Neural cell (in vitro differentiated cells): ENCODE measurements at regions not wholly inside any gene's neighbourhood (a gene's known extent, or its start where the extent isn't known, plus 50 kb on each side); places are given as distances from the start of the nearest gene placed in this dataset.

ENCODE experiments used
- EP300 ChIP-seq: fragments of 450-650 bp; conservative IDR thresholded peaks from 2 replicates; pipeline ENCODE4 v1.6.1; 2014; ENCODE audit warnings: antibody characterized with exemption, mild to moderate bottlenecking, moderate library complexity; ENCODE audit not compliant: poor library complexity, severe bottlenecking
- EZH2 ChIP-seq: fragments of 200-600, 300-800 bp; shearing (Covaris generic), sonication (generic); IDR thresholded peaks from 2 replicates; pipeline ENCODE4 v1.6.1; 2014; ENCODE audit warnings: antibody characterized with exemption, low read length, borderline replicate concordance, mild to moderate bottlenecking; ENCODE audit not compliant: insufficient read depth, poor library complexity, severe bottlenecking
- REST ChIP-seq: IDR thresholded peaks from 2 replicates; pipeline ENCODE4 v1.6.1; 2012; ENCODE audit warnings: borderline replicate concordance
- TF ChIP-seq, protein P1 (sequence below): fragments of 450-650 bp; IDR thresholded peaks from 2 replicates; pipeline ENCODE4 v1.5.1; 2014; ENCODE audit warnings: antibody characterized with exemption, mild to moderate bottlenecking, moderate library complexity; ENCODE audit not compliant: poor library complexity, severe bottlenecking

GRCh38 chr9:25517701-25518100 lies 160.5 kb downstream of the TUSC1 start:
- TF ChIP-seq, protein P1, sequence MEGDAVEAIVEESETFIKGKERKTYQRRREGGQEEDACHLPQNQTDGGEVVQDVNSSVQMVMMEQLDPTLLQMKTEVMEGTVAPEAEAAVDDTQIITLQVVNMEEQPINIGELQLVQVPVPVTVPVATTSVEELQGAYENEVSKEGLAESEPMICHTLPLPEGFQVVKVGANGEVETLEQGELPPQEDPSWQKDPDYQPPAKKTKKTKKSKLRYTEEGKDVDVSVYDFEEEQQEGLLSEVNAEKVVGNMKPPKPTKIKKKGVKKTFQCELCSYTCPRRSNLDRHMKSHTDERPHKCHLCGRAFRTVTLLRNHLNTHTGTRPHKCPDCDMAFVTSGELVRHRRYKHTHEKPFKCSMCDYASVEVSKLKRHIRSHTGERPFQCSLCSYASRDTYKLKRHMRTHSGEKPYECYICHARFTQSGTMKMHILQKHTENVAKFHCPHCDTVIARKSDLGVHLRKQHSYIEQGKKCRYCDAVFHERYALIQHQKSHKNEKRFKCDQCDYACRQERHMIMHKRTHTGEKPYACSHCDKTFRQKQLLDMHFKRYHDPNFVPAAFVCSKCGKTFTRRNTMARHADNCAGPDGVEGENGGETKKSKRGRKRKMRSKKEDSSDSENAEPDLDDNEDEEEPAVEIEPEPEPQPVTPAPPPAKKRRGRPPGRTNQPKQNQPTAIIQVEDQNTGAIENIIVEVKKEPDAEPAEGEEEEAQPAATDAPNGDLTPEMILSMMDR: no peak
- TF ChIP-seq EP300 (no peak), REST (no peak), EZH2 (no peak)
